GM23338 (cell line): ENCODE measurements at regions not wholly inside any gene's neighbourhood (a gene's known extent, or its start where the extent isn't known, plus 50 kb on each side); places are given as distances from the start of the nearest gene placed in this dataset.

ENCODE experiments used
- ATAC-seq: fragments of 200-7000 bp; cut with Tn5 transposase; 3 replicates; pipeline ENCODE4 v1.9.1; 2020
- DNase-seq: peaks from one replicate; pipeline ENCODE4 v3.0.0-alpha.2; 2015; ENCODE audit warnings: low spot score
- H2AFZ ChIP-seq: fragments of 200-600 bp; sonication (generic); 2 replicates; pipeline ENCODE4 v1.8.0; 2016; ENCODE audit warnings: antibody characterized with exemption, mild to moderate bottlenecking, moderate library complexity
- H3F3A ChIP-seq: fragments of 200-600 bp; sonication (generic); replicated peaks from 2 replicates; pipeline ENCODE4 v1.8.0; 2017; ENCODE audit warnings: antibody characterized with exemption, mixed run types, low read depth
- H3K27ac ChIP-seq: fragments of 200-600 bp; sonication (generic); 2 replicates; pipeline ENCODE4 v1.6.1; 2016; ENCODE audit warnings: low read depth
- H3K27me3 ChIP-seq: fragments of 200-600 bp; sonication (generic); 2 replicates; pipeline ENCODE4 v1.8.0; 2016; ENCODE audit warnings: mild to moderate bottlenecking, mixed run types, moderate library complexity; ENCODE audit not compliant: insufficient read depth
- H3K36me3 ChIP-seq: fragments of 200-600 bp; sonication (generic); 2 replicates; pipeline ENCODE4 v1.8.0; 2016; ENCODE audit warnings: mild to moderate bottlenecking; ENCODE audit not compliant: insufficient read depth
- H3K4me1 ChIP-seq: fragments of 200-600 bp; sonication (generic); 2 replicates; pipeline ENCODE4 v1.8.0; 2016; ENCODE audit warnings: mild to moderate bottlenecking, moderate library complexity; ENCODE audit not compliant: insufficient read depth
- H3K4me2 ChIP-seq: fragments of 200-600 bp; sonication (generic); 2 replicates; pipeline ENCODE4 v1.7.1; 2017; ENCODE audit warnings: mixed run types
- H3K4me3 ChIP-seq: fragments of 200-600 bp; sonication (generic); 2 replicates; pipeline ENCODE4 v1.6.1; 2016; ENCODE audit warnings: mixed run types
- H3K79me2 ChIP-seq: fragments of 200-600 bp; sonication (generic); replicated peaks from 2 replicates; pipeline ENCODE4 v1.8.0; 2017; ENCODE audit warnings: mild to moderate bottlenecking; ENCODE audit not compliant: insufficient read depth
- H3K9me2 ChIP-seq: fragments of 200-600 bp; sonication (generic); 2 replicates; pipeline ENCODE4 v1.8.0; 2017; ENCODE audit not compliant: insufficient read depth
- H4K20me1 ChIP-seq: fragments of 200-600 bp; sonication (generic); replicated peaks from 2 replicates; pipeline ENCODE4 v1.8.0; 2017; ENCODE audit warnings: mild to moderate bottlenecking; ENCODE audit not compliant: insufficient read depth
- H3K27ac Mint-ChIP-seq: 2 replicates; pipeline ENCODE4 v1.8.0; 2020; ENCODE audit warnings: inconsistent platforms, mild to moderate bottlenecking, moderate library complexity, mixed read lengths
- H3K27me3 Mint-ChIP-seq: 3 replicates; pipeline ENCODE4 v1.8.0; 2022; ENCODE audit warnings: low read depth, mild to moderate bottlenecking, moderate library complexity, mixed read lengths, inconsistent platforms; ENCODE audit not compliant: insufficient read depth, poor library complexity
- H3K36me3 Mint-ChIP-seq: 3 replicates; pipeline ENCODE4 v1.8.0; 2021; ENCODE audit warnings: low read depth, mild to moderate bottlenecking, inconsistent platforms, moderate library complexity, mixed read lengths
- H3K4me1 Mint-ChIP-seq: 3 replicates; pipeline ENCODE4 v1.8.0; 2020; ENCODE audit warnings: mild to moderate bottlenecking, inconsistent platforms, mixed read lengths
- H3K4me3 Mint-ChIP-seq: 3 replicates; pipeline ENCODE4 v1.8.0; 2021; ENCODE audit warnings: moderate library complexity, mild to moderate bottlenecking, inconsistent platforms, mixed read lengths
- H3K9me3 Mint-ChIP-seq: 3 replicates; pipeline ENCODE4 v1.8.0; 2020; ENCODE audit warnings: moderate library complexity, mild to moderate bottlenecking, inconsistent platforms, mixed read lengths
- CREB1 ChIP-seq: fragments of 250-450 bp; sonication (Bioruptor Pico); IDR thresholded peaks from 2 replicates; pipeline ENCODE4 v1.5.0; 2020; ENCODE audit warnings: low read depth, mild to moderate bottlenecking, moderate library complexity
- EZH2 ChIP-seq: fragments of 200-600 bp; sonication (generic); IDR thresholded peaks from one replicate; pipeline ENCODE4 v1.8.0; 2017; ENCODE audit warnings: antibody characterized with exemption, mild to moderate bottlenecking, low read depth; ENCODE audit not compliant: unreplicated experiment
- EZH2phosphoT487 ChIP-seq: fragments of 200-600 bp; sonication (generic); IDR thresholded peaks from one replicate; pipeline ENCODE4 v1.8.1; 2018; ENCODE audit warnings: antibody characterized with exemption; ENCODE audit not compliant: unreplicated experiment
- JUNB ChIP-seq: IDR thresholded peaks from one replicate; pipeline ENCODE4 v1.6.1; 2016; ENCODE audit warnings: antibody characterized with exemption; ENCODE audit not compliant: unreplicated experiment
- NANOG ChIP-seq: IDR thresholded peaks from 2 replicates; pipeline ENCODE4 v1.6.1; 2016; ENCODE audit warnings: antibody characterized with exemption, borderline replicate concordance
- POLR2AphosphoS5 ChIP-seq: IDR thresholded peaks from 2 replicates; pipeline ENCODE4 v1.6.1; 2016; ENCODE audit warnings: antibody characterized with exemption, low read depth
- REST ChIP-seq: IDR thresholded peaks from one replicate; pipeline ENCODE4 v1.6.1; 2018; ENCODE audit warnings: antibody characterized with exemption; ENCODE audit not compliant: unreplicated experiment
- STAT1 ChIP-seq: IDR thresholded peaks from one replicate; pipeline ENCODE4 v1.6.1; 2016; ENCODE audit warnings: antibody characterized with exemption; ENCODE audit not compliant: unreplicated experiment
- ZNF114 ChIP-seq: fragments of 250-450 bp; sonication (Bioruptor Pico); IDR thresholded peaks from 2 replicates; pipeline ENCODE4 v1.5.0; 2020; ENCODE audit warnings: mild to moderate bottlenecking, moderate library complexity
- ZNF331 ChIP-seq: fragments of 250-450 bp; sonication (Bioruptor Pico); IDR thresholded peaks from 2 replicates; pipeline ENCODE4 v1.5.0; 2020; ENCODE audit warnings: low read depth, mild to moderate bottlenecking, moderate library complexity
- ZNF462 ChIP-seq: fragments of 250-450 bp; sonication (Bioruptor Pico); IDR thresholded peaks from 2 replicates; pipeline ENCODE4 v1.5.0; 2020; ENCODE audit warnings: mild to moderate bottlenecking, moderate library complexity
- TF ChIP-seq, protein P1 (sequence below), 2 experiments: fragments of 200-600 bp in 1 of 2; sonication (generic) in 1 of 2; conservative IDR thresholded peaks; 2 replicates each; pipeline versions ENCODE4 v1.5.1 to v1.6.1; 2016 to 2017; ENCODE audit warnings: antibody characterized with exemption in 2 of 2, low read depth in 2 of 2, mild to moderate bottlenecking in 2 of 2, moderate library complexity in 1 of 2
- TF ChIP-seq, protein P2 (sequence below): IDR thresholded peaks from 2 replicates; pipeline ENCODE4 v1.6.1; 2016; ENCODE audit warnings: antibody characterized with exemption

GRCh38 chr13:73321043-73321442 lies 262.2 kb downstream of the KLF5 start:
- Mint-ChIP-seq H3K27ac (no peak overlapping the region), H3K36me3 (no peaks in the 10 kb centered on the region), H3K4me1 (no peaks in the 10 kb centered on the region; the same call in 2 of the 3 replicates), H3K27me3 (no peaks in the 10 kb centered on the region), H3K9me3 (no peaks in the 10 kb centered on the region), H3K4me3 (no peak overlapping the region)
- H3F3A ChIP-seq: no peaks in the 10 kb centered on the region
- no peak overlapping the region for H2AFZ ChIP-seq
- peaks cover 9% of the 10 kb centered on the region; the same call in 1 of the 2 replicates for H3K9me2 ChIP-seq
- H3K4me1 ChIP-seq: no peaks in the 10 kb centered on the region
- DNase-seq (no peak), ATAC-seq (no peak)
- no peak overlapping the region for H3K4me2 ChIP-seq
- TF ChIP-seq, protein P1, sequence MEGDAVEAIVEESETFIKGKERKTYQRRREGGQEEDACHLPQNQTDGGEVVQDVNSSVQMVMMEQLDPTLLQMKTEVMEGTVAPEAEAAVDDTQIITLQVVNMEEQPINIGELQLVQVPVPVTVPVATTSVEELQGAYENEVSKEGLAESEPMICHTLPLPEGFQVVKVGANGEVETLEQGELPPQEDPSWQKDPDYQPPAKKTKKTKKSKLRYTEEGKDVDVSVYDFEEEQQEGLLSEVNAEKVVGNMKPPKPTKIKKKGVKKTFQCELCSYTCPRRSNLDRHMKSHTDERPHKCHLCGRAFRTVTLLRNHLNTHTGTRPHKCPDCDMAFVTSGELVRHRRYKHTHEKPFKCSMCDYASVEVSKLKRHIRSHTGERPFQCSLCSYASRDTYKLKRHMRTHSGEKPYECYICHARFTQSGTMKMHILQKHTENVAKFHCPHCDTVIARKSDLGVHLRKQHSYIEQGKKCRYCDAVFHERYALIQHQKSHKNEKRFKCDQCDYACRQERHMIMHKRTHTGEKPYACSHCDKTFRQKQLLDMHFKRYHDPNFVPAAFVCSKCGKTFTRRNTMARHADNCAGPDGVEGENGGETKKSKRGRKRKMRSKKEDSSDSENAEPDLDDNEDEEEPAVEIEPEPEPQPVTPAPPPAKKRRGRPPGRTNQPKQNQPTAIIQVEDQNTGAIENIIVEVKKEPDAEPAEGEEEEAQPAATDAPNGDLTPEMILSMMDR (conservative IDR thresholded peaks at IDR 0.05; ENCODE audit: low read depth in 2 of 2): no peak
- TF ChIP-seq ZNF462 (CRISPR knock-in tag) (no peak), ZNF331 (no peak), REST (no peak), ZNF114 (CRISPR knock-in tag) (no peak), NANOG (no peak), POLR2AphosphoS5 (no peak), CREB1 (CRISPR knock-in tag) (no peak), JUNB (no peak), STAT1 (no peak), EZH2 (no peak), EZH2phosphoT487 (no peak)
- TF ChIP-seq, protein P2, sequence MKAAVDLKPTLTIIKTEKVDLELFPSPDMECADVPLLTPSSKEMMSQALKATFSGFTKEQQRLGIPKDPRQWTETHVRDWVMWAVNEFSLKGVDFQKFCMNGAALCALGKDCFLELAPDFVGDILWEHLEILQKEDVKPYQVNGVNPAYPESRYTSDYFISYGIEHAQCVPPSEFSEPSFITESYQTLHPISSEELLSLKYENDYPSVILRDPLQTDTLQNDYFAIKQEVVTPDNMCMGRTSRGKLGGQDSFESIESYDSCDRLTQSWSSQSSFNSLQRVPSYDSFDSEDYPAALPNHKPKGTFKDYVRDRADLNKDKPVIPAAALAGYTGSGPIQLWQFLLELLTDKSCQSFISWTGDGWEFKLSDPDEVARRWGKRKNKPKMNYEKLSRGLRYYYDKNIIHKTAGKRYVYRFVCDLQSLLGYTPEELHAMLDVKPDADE: no peak
- H3K27ac ChIP-seq: no peak overlapping the region
- no peaks in the 10 kb centered on the region for H3K27me3 ChIP-seq
- no peaks in the 10 kb centered on the region for H4K20me1 ChIP-seq
- no peaks in the 10 kb centered on the region for H3K36me3 ChIP-seq
- no peak overlapping the region for H3K4me3 ChIP-seq
- H3K79me2 ChIP-seq: no peaks in the 10 kb centered on the region
